Chondrocyte (in vitro differentiated cells): ENCODE measurements at regions not wholly inside any gene's neighbourhood (a gene's known extent, or its start where the extent isn't known, plus 50 kb on each side); places are given as distances from the start of the nearest gene placed in this dataset.

ENCODE experiments used
- DNase-seq: peaks from one replicate; pipeline ENCODE4 v3.0.0; 2021; ENCODE audit warnings: mixed read lengths, low spot score
- H3K27ac Mint-ChIP-seq: one replicate; pipeline ENCODE4 v1.8.0; 2021; ENCODE audit warnings: mild to moderate bottlenecking, moderate library complexity, mixed read lengths; ENCODE audit not compliant: unreplicated experiment
- H3K27me3 Mint-ChIP-seq: 2 replicates; pipeline ENCODE4 v1.8.0; 2021; ENCODE audit warnings: low read depth, mixed read lengths
- H3K36me3 Mint-ChIP-seq: 2 replicates; pipeline ENCODE4 v1.8.0; 2021; ENCODE audit warnings: low read depth, mixed read lengths
- H3K4me1 Mint-ChIP-seq: 2 replicates; pipeline ENCODE4 v1.8.0; 2021; ENCODE audit warnings: low read depth, mild to moderate bottlenecking, mixed read lengths
- H3K4me3 Mint-ChIP-seq: one replicate; pipeline ENCODE4 v1.8.0; 2021; ENCODE audit warnings: mild to moderate bottlenecking, moderate library complexity, mixed read lengths; ENCODE audit not compliant: unreplicated experiment
- H3K9me3 Mint-ChIP-seq: 2 replicates; pipeline ENCODE4 v1.8.0; 2021; ENCODE audit warnings: low read depth, mixed read lengths
- CTCF ChIP-seq: fragments of 200-600 bp; sonication (generic); IDR thresholded peaks from 2 replicates; pipeline ENCODE4 v1.5.0; 2021; ENCODE audit warnings: antibody characterized with exemption, mild to moderate bottlenecking, moderate library complexity

DNA sequence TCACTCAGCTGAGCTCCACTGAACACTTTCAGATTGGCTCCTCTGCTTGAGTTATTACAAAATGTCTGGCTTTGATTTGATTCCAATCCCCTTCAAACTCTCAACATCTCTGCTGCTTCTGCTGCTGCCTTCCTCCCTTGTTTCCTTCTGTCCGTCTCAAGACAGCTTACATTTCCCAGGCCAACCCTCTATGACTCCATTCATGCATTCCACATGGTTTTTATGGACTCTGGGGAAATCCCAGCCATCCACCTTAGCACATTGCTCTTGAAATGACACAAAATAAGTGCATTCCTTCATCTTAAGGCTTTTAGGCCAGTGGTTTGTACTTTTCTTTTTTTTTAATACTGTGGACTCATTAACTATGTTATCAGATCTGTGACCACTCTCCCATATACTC lies 68.5 kb upstream of the TMEM164 start:
- H3K27ac Mint-ChIP-seq = no peak overlapping the region
- no peak for TF ChIP-seq CTCF
- DNase-seq = no peak

DNA sequence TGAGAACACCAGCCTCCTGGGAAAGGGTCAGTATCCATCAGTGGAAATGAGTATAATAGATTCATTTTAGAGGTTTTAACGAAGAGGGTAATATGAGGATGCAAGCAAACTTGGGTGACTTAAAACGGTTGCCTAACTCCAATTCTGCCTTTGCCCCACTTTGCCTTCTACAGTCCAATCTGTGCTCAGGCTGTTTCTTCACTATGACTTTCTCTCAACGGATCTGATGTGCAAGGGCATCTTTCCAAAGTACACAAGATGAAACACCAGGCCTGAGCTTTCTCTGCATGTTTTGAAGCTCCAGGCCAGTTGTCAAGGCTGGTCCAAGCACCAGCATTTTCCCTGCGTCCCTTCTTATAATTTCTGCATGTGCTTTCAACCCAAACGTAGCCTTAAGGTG lies 68.0 kb upstream of the TMEM164 start:
- no peak for DNase-seq
- Mint-ChIP-seq H3K4me1 (no peaks in the 10 kb centered on the region), H3K27me3 (peaks cover 28% of the 10 kb centered on the region), H3K27ac (no peak overlapping the region), H3K9me3 (no peaks in the 10 kb centered on the region), H3K36me3 (no peaks in the 10 kb centered on the region), H3K4me3 (no peak overlapping the region)
- TF ChIP-seq CTCF = no peak

More for the DNA sequence above, 68.5 kb upstream of the TMEM164 start:
- Mint-ChIP-seq H3K9me3 (no peaks in the 10 kb centered on the region), H3K4me3 (no peak overlapping the region), H3K4me1 (no peaks in the 10 kb centered on the region), H3K36me3 (no peaks in the 10 kb centered on the region), H3K27me3 (peaks cover 28% of the 10 kb centered on the region)

- Mint-ChIP-seq H3K27ac (no peak overlapping the region), H3K4me1 (no peaks in the 10 kb centered on the region), H3K4me3 (no peak overlapping the region), H3K9me3 (no peaks in the 10 kb centered on the region), H3K36me3 (no peaks in the 10 kb centered on the region), H3K27me3 (peaks cover 28% of the 10 kb centered on the region)
- no peak for TF ChIP-seq CTCF
- DNase-seq = no peak
Observed at GRCh38 chrX:109936114-109936513, 66.8 kb upstream of the TMEM164 start.

DNA sequence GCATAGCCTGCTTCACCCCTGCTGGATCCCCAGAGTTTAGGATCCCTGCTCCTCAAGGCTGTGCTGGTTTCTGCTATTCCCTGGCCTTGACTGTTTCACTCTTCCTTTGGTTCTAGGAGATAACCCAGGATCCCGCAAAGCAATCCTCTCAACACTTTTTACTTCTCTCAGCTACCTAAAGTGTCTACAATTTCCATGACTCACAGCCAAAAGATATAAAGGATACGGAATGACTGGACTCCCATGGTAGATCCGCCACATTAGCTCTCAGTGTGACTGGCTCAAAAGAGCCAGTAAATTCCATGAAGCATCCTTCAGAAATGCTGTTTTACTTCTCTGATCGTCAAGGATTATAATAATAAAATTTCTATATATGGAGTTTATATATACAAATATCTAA lies 66.3 kb upstream of the TMEM164 start:
- Mint-ChIP-seq H3K4me1 (no peaks in the 10 kb centered on the region), H3K27me3 (peaks cover 29% of the 10 kb centered on the region), H3K36me3 (no peaks in the 10 kb centered on the region), H3K4me3 (no peak overlapping the region), H3K27ac (no peak overlapping the region), H3K9me3 (peaks cover 3% of the 10 kb centered on the region)
- TF ChIP-seq CTCF = no peak
- DNase-seq = no peak

DNA sequence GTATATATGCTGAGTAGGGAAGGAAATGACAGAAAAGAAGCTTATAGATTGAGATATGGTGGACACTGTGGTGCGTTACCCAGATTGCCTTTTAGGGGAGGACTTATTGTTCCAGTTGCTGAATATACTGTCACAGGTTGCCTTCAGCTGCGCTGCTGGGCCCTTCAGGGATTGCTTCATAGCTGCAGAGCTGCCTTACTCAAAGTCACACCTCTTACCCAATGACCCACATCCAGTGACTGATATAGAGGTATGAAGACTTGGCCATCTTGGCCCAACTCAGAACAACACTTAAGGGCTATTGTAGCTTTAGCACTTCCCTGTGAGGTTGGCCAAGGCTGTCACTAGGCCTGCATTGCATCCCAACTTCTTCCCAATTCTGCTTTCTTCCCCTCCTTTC lies 63.4 kb upstream of the TMEM164 start:
- DNase-seq = no peak
- Mint-ChIP-seq H3K4me1 (no peaks in the 10 kb centered on the region), H3K4me3 (no peak overlapping the region), H3K27me3 (peaks cover 31% of the 10 kb centered on the region), H3K27ac (no peak overlapping the region), H3K9me3 (peaks cover 3% of the 10 kb centered on the region), H3K36me3 (no peaks in the 10 kb centered on the region)
- TF ChIP-seq CTCF = no peak
